ENCODE measurements at regions not wholly inside any gene's neighbourhood (a gene's known extent, or its start where the extent isn't known, plus 50 kb on each side); places are given as distances from the start of the nearest gene placed in this dataset.
"Not testable (repeated sequence)": the region's sequence is repeated elsewhere in the genome, so short reads cannot be mapped to it uniquely, and the experiment has no call there.

DNA sequence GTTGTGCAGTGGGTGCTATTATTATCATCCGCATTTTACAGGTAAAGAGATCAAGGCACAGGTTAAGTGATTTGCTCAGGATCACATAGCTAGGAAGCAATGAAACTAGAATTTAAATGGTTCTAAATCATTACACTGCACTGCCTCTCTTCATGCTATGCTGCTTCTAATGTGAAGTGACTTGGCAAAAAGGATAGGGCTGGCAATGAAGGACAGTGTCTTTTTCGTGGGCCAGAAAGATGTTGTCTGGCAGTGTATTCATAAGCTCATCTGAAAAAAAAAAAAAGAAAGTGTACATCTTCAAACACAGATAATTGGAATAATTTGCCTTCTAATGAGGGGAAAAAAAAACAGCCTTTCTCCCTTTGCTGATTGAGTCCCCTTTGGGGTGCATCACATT, 132.2 kb upstream of the FUNDC1 start:
- no peak for DNase-seq

GRCh38 chrX:44669626-44670025, 127.0 kb upstream of the FUNDC1 start:
- DNase-seq: no peak

GRCh38 chrX:44667771-44668170, 125.1 kb upstream of the FUNDC1 start:
- no peak for DNase-seq

DNA sequence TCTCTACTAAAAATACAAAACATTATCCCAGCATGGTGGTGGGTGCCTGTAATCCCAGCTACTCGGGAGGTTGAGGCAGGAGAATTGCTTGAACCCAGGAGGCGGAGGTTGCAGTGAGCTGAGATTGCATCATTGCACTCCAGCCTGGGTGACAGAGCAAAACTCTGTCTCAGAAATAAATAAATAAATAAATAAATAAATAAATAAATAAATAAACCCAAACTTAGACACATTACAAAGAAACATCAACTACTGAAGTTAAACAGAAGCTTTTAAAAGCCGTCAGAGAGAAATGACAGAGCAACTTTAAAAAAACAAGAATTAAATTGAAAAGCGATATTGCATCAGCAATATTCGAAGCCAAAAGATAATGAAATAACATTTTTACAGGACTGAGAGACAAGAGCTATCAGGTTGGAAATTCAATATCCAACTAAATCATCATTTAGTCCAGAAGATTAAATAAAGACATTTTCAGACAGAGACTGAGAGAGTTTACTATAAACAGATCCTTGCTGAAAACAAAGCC, 115.1 kb upstream of the FUNDC1 start:
- DNase-seq: not testable (repeated sequence)

DNA sequence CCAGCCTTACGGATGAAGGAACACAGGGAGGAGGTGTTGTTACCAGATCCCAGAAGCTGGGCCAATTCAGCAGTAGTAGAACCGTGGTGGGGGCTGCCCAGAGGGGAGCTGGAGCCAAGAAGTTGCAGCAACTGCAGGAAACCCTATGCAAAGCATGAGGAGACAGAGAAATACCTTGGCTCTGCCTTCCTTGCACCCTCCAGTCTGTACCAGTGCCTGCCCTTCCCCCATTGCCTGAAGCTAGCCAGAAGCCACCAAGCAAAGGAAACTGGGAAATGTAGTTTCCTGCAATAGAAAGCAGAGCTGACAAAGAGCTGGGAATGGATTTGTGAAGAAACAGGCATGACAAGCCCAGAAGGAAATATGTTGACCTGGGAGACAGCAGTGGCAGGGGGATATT, 108.7 kb upstream of the FUNDC1 start:
- peak; percentile 18 for DNase-seq

DNA sequence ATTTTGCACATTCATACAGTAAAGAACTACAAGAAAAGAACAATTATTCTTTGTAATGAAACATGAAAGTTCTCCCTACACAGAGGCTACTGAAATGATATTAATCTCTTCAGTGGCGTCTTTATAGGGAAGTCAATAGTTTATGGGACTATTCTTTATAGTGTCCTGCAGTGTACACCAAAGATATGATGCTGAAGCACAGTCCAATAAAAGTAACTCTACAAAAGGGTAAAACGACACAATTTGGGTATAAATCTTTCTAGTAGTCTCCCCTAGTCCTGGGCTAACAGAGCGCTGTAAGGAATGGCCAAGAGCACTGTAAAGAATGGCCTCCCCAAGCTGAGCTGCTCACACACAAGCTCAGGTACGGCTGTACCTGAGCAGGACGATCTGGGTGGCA, 101.1 kb upstream of the FUNDC1 start:
- DNase-seq: no peak

DNA sequence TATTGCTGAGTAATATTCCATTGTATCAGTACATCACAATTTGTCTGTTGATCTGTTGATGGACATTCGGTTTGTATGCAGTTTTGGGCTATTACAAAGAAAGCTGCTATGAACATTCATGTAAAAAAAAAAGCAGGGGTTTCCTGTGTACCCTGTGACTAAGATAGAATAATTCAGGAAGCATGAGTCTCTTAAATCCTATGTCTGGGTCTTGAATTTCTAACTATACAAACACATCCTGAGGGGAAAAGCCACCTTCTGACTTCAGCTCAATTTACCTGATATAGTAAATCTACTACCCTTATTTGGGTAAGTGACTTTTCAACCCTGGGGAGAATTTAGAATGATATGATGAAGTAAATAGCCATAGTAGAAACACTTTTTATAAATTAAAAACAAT, 94.6 kb upstream of the FUNDC1 start:
- DNase-seq: no peak

- DNase-seq: no peak
Observed at GRCh38 chrX:44621078-44621477, 78.4 kb upstream of the FUNDC1 start.

GRCh38 chrX:44619039-44619438, 76.4 kb upstream of the FUNDC1 start:
- no peak for DNase-seq

DNA sequence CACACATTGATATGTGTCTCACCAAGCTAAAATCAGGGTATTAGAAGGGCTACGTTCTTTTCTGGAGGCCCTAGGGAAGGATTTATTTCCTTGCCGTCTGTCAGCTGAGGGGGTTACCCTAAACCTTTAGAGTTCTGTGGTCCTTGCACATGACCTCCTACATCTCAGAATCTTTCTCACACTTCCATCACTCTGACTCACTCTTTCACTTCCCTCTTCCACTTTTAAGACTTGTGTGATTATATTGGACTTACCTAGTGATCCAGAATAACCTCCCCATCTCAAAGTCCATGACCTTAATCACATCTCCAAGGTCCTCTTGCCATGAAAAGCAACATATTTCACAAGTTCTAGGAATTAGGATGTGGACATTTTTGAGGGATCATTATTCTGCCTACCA, 53.6 kb upstream of the FUNDC1 start:
- DNase-seq: no peak
